ENCODE measurements at regions not wholly inside any gene's neighbourhood (a gene's known extent, or its start where the extent isn't known, plus 50 kb on each side); places are given as distances from the start of the nearest gene placed in this dataset.
"Not testable (repeated sequence)": the region's sequence is repeated elsewhere in the genome, so short reads cannot be mapped to it uniquely, and the experiment has no call there.

DNA sequence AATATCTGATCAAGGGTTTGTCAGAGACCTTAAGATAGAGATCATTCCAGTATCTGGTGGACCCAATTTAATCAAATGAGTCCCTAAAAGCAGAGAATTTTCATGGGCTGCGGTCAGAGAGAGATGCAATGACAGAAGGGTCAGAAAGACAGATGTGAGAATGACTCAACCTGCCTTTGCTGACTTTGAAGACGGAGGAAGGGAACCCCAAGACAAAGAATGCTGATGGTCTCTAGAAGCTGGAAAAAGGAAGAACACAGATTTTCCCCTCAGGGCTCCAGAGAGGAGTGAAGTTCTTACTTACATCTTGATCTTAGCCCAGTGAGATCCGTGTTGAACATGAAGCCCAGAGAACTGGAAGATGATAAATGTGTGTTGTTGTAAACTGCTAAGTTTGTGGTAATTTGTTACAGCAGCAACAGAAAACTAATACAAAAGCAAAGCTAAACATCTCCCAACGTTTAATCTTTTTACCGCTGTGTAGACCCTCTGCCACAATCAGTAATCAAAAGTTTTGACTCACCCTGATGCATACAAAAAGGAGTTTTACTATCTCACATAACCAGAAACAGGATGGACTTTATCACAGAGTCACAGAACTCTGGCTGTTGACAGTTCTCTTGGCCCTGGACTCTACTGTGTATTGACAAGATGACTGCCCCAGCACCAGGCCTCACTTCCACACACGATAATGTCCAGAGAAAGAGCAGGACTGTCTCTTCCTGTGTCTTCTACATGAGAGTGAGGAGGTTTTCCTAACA lies 70.2 kb upstream of the MAGEB2 start:
- no peak for DNase-seq (ENCODE audit: low read depth)
- no peak overlapping the region for H3K4me3 ChIP-seq (ENCODE audit: low read depth, low read length)
- TF ChIP-seq MYC (IDR thresholded peaks at IDR 0.05; ENCODE audit: low read depth, low read length) (no peak), POLR2A (IDR thresholded peaks at IDR 0.05; ENCODE audit: extremely low read depth, insufficient read length) (no peak)
- TF ChIP-seq, protein P1, sequence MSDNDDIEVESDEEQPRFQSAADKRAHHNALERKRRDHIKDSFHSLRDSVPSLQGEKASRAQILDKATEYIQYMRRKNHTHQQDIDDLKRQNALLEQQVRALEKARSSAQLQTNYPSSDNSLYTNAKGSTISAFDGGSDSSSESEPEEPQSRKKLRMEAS (IDR thresholded peaks at IDR 0.05; ENCODE audit: low read depth, low read length), result no peak
- TF ChIP-seq, protein P2, sequence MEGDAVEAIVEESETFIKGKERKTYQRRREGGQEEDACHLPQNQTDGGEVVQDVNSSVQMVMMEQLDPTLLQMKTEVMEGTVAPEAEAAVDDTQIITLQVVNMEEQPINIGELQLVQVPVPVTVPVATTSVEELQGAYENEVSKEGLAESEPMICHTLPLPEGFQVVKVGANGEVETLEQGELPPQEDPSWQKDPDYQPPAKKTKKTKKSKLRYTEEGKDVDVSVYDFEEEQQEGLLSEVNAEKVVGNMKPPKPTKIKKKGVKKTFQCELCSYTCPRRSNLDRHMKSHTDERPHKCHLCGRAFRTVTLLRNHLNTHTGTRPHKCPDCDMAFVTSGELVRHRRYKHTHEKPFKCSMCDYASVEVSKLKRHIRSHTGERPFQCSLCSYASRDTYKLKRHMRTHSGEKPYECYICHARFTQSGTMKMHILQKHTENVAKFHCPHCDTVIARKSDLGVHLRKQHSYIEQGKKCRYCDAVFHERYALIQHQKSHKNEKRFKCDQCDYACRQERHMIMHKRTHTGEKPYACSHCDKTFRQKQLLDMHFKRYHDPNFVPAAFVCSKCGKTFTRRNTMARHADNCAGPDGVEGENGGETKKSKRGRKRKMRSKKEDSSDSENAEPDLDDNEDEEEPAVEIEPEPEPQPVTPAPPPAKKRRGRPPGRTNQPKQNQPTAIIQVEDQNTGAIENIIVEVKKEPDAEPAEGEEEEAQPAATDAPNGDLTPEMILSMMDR (IDR thresholded peaks at IDR 0.05; ENCODE audit: low read depth, low read length), result no peak

DNA sequence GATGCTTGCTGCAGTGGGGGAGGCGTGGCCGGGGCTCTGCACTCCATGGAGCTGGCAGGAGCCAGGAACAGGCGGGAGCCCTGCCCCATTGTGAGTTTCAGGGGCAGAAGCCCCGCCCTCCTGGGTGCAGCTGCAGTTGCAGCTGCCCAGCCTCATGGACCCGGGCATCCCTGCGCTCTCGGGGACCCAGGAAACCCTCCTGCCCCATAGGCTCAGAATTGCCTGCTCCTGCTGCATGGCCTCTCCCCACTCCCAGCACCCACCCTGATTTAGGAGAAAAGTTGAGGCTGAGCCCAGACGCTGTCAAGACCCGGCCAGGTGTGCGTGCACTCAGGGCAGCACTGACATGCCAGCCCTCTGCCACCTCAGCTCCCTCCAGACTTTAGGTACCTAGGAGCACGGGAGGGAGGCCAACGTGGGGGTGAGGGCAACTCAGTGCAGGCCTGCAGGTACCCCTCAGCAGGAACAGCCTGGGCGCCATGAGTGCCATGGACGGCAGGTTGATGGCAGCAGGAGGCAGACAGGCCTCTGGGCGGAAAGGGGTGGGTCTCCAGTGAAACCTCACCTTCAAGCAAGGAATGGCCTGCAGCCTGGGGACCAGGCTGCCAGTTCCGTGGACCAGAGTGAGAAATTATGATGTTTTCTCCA lies 67.2 kb upstream of the MAGEB2 start:
- no peak for DNase-seq (ENCODE audit: low read depth)
- TF ChIP-seq MYC (IDR thresholded peaks at IDR 0.05; ENCODE audit: low read depth, low read length) (no peak), POLR2A (IDR thresholded peaks at IDR 0.05; ENCODE audit: extremely low read depth, insufficient read length) (no peak)
- TF ChIP-seq, protein P2 (IDR thresholded peaks at IDR 0.05; ENCODE audit: low read depth, low read length), result no peak
- TF ChIP-seq, protein P1 (IDR thresholded peaks at IDR 0.05; ENCODE audit: low read depth, low read length), result no peak
- H3K4me3 ChIP-seq (ENCODE audit: low read depth, low read length), result no peak overlapping the region

DNA sequence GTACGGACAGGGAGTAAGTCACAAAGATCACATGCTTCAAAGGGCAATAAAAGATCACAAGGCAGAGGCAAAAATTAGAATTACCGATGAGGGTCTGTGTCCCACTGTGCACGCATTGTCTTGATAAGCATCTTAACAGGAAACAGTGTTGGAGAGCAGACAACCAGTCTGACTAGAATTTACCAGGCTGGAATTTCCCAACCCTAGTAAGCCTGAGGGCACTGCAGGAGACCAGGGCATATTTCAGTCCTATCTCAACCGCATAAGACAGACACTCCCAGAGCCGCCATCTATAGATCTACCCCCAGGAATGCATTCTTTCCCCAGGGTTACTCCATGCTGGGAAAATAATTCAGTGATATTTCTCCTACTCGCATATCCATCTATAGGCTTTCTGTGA lies 66.2 kb upstream of the MAGEB2 start:
- not testable (repeated sequence) for DNase-seq (ENCODE audit: low read depth)

DNA sequence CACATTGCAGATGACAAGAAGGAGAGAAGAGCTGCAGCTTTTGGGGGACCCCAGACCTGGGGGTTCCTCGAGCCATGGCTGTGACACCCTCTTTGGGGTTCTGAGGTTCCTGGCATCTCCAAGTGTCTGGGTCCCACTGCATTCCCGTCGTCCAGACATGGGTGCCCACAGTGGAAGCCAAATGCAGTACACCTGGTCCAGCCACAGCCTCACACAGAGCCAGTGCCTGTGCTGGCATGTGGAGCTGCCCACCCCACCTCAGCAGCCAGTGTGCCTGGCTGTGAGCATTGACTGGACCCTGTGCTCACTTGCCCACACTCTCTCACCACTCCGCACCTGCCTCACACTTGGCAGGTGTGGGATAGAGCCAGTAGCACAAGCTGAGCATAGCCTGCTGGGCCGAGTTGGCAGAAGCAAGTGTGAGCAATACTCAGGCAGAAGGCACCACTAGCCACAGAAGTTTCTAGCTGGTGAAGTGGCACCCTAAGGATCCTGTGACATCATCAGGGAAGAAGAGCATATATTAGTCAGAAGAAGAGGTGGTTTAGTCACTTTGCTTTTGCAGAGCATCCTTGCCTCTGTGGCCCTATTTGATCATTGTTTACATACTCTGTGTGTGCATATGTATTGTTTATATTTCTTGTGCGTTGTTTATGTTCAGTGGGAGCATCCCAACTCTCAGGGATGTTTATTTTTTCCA lies 65.0 kb upstream of the MAGEB2 start:
- TF ChIP-seq, protein P2 (IDR thresholded peaks at IDR 0.05; ENCODE audit: low read depth, low read length), result no peak
- TF ChIP-seq MYC (IDR thresholded peaks at IDR 0.05; ENCODE audit: low read depth, low read length) (no peak), POLR2A (IDR thresholded peaks at IDR 0.05; ENCODE audit: extremely low read depth, insufficient read length) (no peak)
- TF ChIP-seq, protein P1 (IDR thresholded peaks at IDR 0.05; ENCODE audit: low read depth, low read length), result no peak
- DNase-seq (ENCODE audit: low read depth), result no peak
- H3K4me3 ChIP-seq (ENCODE audit: low read depth, low read length), result no peak overlapping the region

More for the DNA sequence above, 66.2 kb upstream of the MAGEB2 start:
- not testable (repeated sequence) for H3K4me3 ChIP-seq (ENCODE audit: low read depth, low read length)

DNA sequence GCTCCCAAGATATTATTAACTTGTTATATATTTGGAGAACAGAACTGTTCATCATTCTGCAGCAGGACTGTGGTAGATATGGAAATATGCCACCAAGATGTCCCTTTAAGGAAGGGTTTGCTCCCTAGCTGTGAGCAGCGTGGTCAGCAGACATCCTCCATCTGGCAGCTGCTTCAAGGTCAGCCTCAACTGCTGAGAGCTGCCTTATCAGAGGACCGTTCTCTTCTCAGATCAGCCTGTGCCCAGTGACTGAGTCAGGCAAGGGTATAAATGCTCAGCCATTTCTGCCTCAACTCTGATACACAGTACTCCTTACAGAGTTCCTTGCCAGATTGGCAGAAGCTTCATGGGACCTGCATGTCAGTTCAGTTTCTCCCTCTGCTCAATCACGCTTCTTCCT lies 63.4 kb upstream of the MAGEB2 start:
- DNase-seq (ENCODE audit: low read depth), result no peak
- TF ChIP-seq, protein P1 (IDR thresholded peaks at IDR 0.05; ENCODE audit: low read depth, low read length), result no peak
- TF ChIP-seq MYC (IDR thresholded peaks at IDR 0.05; ENCODE audit: low read depth, low read length) (no peak), POLR2A (IDR thresholded peaks at IDR 0.05; ENCODE audit: extremely low read depth, insufficient read length) (no peak)
- TF ChIP-seq, protein P2 (IDR thresholded peaks at IDR 0.05; ENCODE audit: low read depth, low read length), result no peak
- H3K4me3 ChIP-seq (ENCODE audit: low read depth, low read length), result no peak overlapping the region

Data from NB4 (cell line).